ENCODE measurements at regions not wholly inside any gene's neighbourhood (a gene's known extent, or its start where the extent isn't known, plus 50 kb on each side); places are given as distances from the start of the nearest gene placed in this dataset.

DNA sequence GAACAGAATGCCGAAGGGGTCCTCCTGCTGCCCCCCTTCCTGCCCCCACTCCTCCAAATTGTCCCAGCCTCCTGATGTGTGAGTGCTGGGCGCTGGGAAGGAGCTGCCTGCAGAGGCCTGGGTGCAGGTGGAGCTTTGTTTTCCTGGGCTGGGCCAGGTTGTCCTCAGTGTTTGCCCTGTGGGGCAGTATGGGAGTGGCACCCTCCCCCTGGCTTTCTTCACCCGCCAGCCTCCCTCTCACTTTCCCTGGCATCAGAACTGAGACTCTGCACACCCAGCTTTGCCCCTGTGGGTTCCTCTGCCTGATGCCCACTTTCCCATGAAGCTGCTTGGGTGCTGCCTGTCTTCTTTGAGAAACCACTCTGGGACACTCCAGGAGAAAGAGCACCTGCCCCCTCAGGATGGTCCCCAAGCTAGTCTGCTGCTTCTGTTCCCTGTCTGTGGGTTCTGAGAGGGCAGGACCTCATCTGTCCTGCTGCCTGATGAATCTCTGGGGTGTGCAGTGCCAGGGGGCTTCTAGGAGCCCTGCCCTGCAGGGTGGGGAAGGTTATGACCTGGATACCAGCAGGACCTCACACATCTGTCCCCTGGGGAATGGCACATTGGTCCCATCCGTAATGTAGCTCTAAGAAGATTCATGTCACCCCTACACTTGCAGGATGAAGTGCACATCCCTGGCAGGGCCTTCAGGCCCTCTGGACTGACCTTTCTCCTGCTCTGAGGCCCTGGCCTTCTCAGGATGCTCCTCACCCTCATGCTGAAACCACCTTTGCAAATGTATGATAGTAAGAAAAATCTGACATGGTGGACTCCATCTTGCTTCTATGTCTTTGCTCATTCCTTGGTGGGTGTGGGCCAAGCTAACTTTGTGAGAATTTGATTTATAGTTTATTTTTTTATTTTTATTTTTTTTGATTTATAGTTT lies 146.8 kb upstream of the HS6ST1 start:
- TF ChIP-seq, protein P1, sequence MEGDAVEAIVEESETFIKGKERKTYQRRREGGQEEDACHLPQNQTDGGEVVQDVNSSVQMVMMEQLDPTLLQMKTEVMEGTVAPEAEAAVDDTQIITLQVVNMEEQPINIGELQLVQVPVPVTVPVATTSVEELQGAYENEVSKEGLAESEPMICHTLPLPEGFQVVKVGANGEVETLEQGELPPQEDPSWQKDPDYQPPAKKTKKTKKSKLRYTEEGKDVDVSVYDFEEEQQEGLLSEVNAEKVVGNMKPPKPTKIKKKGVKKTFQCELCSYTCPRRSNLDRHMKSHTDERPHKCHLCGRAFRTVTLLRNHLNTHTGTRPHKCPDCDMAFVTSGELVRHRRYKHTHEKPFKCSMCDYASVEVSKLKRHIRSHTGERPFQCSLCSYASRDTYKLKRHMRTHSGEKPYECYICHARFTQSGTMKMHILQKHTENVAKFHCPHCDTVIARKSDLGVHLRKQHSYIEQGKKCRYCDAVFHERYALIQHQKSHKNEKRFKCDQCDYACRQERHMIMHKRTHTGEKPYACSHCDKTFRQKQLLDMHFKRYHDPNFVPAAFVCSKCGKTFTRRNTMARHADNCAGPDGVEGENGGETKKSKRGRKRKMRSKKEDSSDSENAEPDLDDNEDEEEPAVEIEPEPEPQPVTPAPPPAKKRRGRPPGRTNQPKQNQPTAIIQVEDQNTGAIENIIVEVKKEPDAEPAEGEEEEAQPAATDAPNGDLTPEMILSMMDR (conservative IDR thresholded peaks at IDR 0.05 in 1 of 2, IDR thresholded peaks at IDR 0.05 in 1 of 2; ENCODE audit: low read depth in 1 of 2, low read length in 2 of 2) = no peak
- TF ChIP-seq EZH2 (IDR thresholded peaks at IDR 0.05; ENCODE audit: low read length, missing control alignments) = no peak
